Pancreas (tissue), 10 donors: ENCODE measurements at regions not wholly inside any gene's neighbourhood (a gene's known extent, or its start where the extent isn't known, plus 50 kb on each side); places are given as distances from the start of the nearest gene placed in this dataset.

Experiments
- ATAC-seq, 4 donors: fragments of 200-7000 bp; cut with Tn5 transposase; one replicate each; pipeline versions ENCODE4 v1.8.0 to v1.9.1; 2020; ENCODE audit warnings: mild to moderate bottlenecking in 4 of 4, moderate library complexity in 4 of 4
- DNase-seq, 6 donors: peaks; one replicate each; pipeline ENCODE4 v3.0.0-alpha.2; 2020
- FAIRE-seq: peaks from 2 replicates; lab custom pipeline; 2012; peaks lifted over from hg19 to GRCh38; lab: Jason Lieb, UNC
- H3K27ac ChIP-seq, 4 donors: fragments of 200-600 bp; sonication (generic); 1 replicate in 3 of 4; 2 replicates in 1 of 4; pipeline versions ENCODE4 v1.5.0 to v1.8.0; 2020
- H3K27me3 ChIP-seq, 4 donors: fragments of 200-600 bp; one replicate each; pipeline ENCODE4 v1.8.0; 2021
- H3K36me3 ChIP-seq, 3 donors: fragments of 200-600 bp; sonication (generic) in 1 of 3; one replicate each; pipeline versions ENCODE4 v1.5.0 to v1.8.0; 2020 to 2021
- H3K4me1 ChIP-seq, 3 donors: fragments of 200-600 bp; one replicate each; pipeline ENCODE4 v1.8.0; 2021
- H3K4me3 ChIP-seq, 4 donors: fragments of 200-600 bp; sonication (generic) in 2 of 4; one replicate each; pipeline versions ENCODE4 v1.5.0 to v1.8.0; 2020 to 2021
- H3K9me3 ChIP-seq, 4 donors: fragments of 200-600 bp; one replicate each; pipeline ENCODE4 v1.8.0; 2021
- CTCF ChIP-seq, 4 donors: fragments of 200-600 bp; sonication (generic) in 3 of 4; IDR thresholded peaks; one replicate each; pipeline versions ENCODE4 v1.5.0 to v1.8.0; 2021; ENCODE audit warnings: antibody characterized with exemption in 4 of 4
- WGBS, 2 donors: extraction: QIAGEN DNeasy Blood & Tissue Kit; methylation state at CpG; one replicate each; pipeline ENCODE4 v1.1.7; 2013; 5-methylcytosine and 5-hydroxymethylcytosine counted together
- intact Hi-C, 3 donors: fragments of 100-400 bp; cut with DNase I; formaldehyde crosslinking; loops; one replicate each; pipeline versions ENCODE4 v1.11.1 to v1.14.2; 2022
- donor health status: healthy with polysubstance abuse.
- donor health status: DM: no; HTN: no; CAD: no; lungs with moderate emphysema.
- donor health status: DM: no; HTN: no; CAD: no.
- donor health status: control.
- donor health status: control.
- donor health status: Bipolar disorder and iron deficiency.
- donor health status: DM: yes; HTN: yes; CAD: no.
- donor health status: DM: no; HTN: no; CAD: no.
- donor health status: DM: no; HTN: no; CAD: no.
- donor health status: DM: yes; HTN: yes; CAD: no.

GRCh38 chrX:34768290-34768689 is 111.2 kb upstream of the TMEM47 start:
- no peak for ATAC-seq
- TF ChIP-seq CTCF (IDR thresholded peaks at IDR 0.05) = no peak
- no peak for FAIRE-seq
- 75 to 89% methylated on average over 2 of the region's 2 CpGs for WGBS, 2 donors
- Histone ChIP-seq H3K27me3 (peaks cover 0 to 4% (median 2%) of the 10 kb centered on the region in 4 donors), H3K9me3 (no peaks in the 10 kb centered on the region), H3K4me1 (no peaks in the 10 kb centered on the region), H3K4me3 (no peak overlapping the region), H3K27ac (no peak overlapping the region), H3K36me3 (no peaks in the 10 kb centered on the region)
- no peak for DNase-seq
- intact Hi-C loops = no loop called here

GRCh38 chrX:34770511-34770910 is 113.4 kb upstream of the TMEM47 start:
- Histone ChIP-seq H3K9me3 (no peaks in the 10 kb centered on the region), H3K27ac (no peak overlapping the region), H3K27me3 (peaks cover 0 to 4% (median 2%) of the 10 kb centered on the region in 4 donors), H3K36me3 (no peaks in the 10 kb centered on the region), H3K4me3 (no peak overlapping the region), H3K4me1 (no peaks in the 10 kb centered on the region)
- no peak for FAIRE-seq
- no peak for TF ChIP-seq CTCF (IDR thresholded peaks at IDR 0.05)
- 70 to 75% methylated on average over 1 of the region's 1 CpG for WGBS, 2 donors
- intact Hi-C loops = no loop called here
- no peak for DNase-seq
- ATAC-seq = no peak

- FAIRE-seq (no peak), ATAC-seq (peak in 1 of 4 donors; percentile 13), DNase-seq (no peak)
- no peaks in the 10 kb centered on the region for H3K36me3 ChIP-seq
- no peak overlapping the region for H3K4me3 ChIP-seq
- H3K4me1 ChIP-seq = no peaks in the 10 kb centered on the region
- 55 to 75% methylated on average over 2 of the region's 2 CpGs for WGBS, 2 donors
- no peak overlapping the region for H3K27ac ChIP-seq
- TF ChIP-seq CTCF (IDR thresholded peaks at IDR 0.05) = no peak
- H3K27me3 ChIP-seq = no peaks in the 10 kb centered on the region
- intact Hi-C loops = no loop called here
- H3K9me3 ChIP-seq = no peaks in the 10 kb centered on the region
Measured at GRCh38 chrX:34778916-34779315, 121.8 kb upstream of the TMEM47 start.

GRCh38 chrX:34790026-34790425 is 132.9 kb upstream of the TMEM47 start:
- no peaks in the 10 kb centered on the region for H3K27me3 ChIP-seq
- WGBS, 2 donors = 50 to 56% methylated on average over 1 of the region's 1 CpG
- no peak overlapping the region for H3K27ac ChIP-seq
- TF ChIP-seq CTCF (IDR thresholded peaks at IDR 0.05) = no peak
- H3K36me3 ChIP-seq = no peaks in the 10 kb centered on the region
- no peak for ATAC-seq
- DNase-seq = no peak
- intact Hi-C loops = no loop called here
- H3K4me1 ChIP-seq = no peaks in the 10 kb centered on the region
- no peak for FAIRE-seq
- no peaks in the 10 kb centered on the region for H3K9me3 ChIP-seq
- H3K4me3 ChIP-seq = no peak overlapping the region

- FAIRE-seq = no peak
- intact Hi-C loops = no loop called here
Measured at GRCh38 chrX:34805951-34806350, 136.6 kb upstream of the FAM47B start.

More at GRCh38 chrX:34805951-34806350, 136.6 kb upstream of the FAM47B start:
- TF ChIP-seq CTCF (IDR thresholded peaks at IDR 0.05) = no peak
- ATAC-seq (no peak), DNase-seq (no peak)
- Histone ChIP-seq H3K36me3 (no peaks in the 10 kb centered on the region), H3K9me3 (no peaks in the 10 kb centered on the region), H3K4me1 (no peaks in the 10 kb centered on the region), H3K4me3 (no peak overlapping the region), H3K27ac (no peak overlapping the region), H3K27me3 (peaks cover 0 to 9% (median 0%) of the 10 kb centered on the region in 4 donors)
- WGBS, 2 donors = 35 to 37% methylated on average over 3 of the region's 3 CpGs
